Epithelial cell of proximal tubule (primary cell): ENCODE measurements at regions not wholly inside any gene's neighbourhood (a gene's known extent, or its start where the extent isn't known, plus 50 kb on each side); places are given as distances from the start of the nearest gene placed in this dataset.
"Not testable (repeated sequence)": the region's sequence is repeated elsewhere in the genome, so short reads cannot be mapped to it uniquely, and the experiment has no call there.

Experiments used
- DNase-seq: peaks from one replicate; pipeline ENCODE4 v3.0.0-alpha.2; 2011; ENCODE audit warnings: low read depth
- H3K4me3 ChIP-seq: 2 replicates; pipeline ENCODE4 v1.5.1; 2011; ENCODE audit warnings: low read depth, mild to moderate bottlenecking, low read length
- TF ChIP-seq, protein P1 (sequence below): conservative IDR thresholded peaks from 2 replicates; pipeline ENCODE4 v1.5.1; 2012; ENCODE audit warnings: low read depth, mild to moderate bottlenecking, low read length

GRCh38 chr14:25371068-25371467 lies 321.1 kb upstream of the STXBP6 start:
- DNase-seq, result no peak
- TF ChIP-seq, protein P1, sequence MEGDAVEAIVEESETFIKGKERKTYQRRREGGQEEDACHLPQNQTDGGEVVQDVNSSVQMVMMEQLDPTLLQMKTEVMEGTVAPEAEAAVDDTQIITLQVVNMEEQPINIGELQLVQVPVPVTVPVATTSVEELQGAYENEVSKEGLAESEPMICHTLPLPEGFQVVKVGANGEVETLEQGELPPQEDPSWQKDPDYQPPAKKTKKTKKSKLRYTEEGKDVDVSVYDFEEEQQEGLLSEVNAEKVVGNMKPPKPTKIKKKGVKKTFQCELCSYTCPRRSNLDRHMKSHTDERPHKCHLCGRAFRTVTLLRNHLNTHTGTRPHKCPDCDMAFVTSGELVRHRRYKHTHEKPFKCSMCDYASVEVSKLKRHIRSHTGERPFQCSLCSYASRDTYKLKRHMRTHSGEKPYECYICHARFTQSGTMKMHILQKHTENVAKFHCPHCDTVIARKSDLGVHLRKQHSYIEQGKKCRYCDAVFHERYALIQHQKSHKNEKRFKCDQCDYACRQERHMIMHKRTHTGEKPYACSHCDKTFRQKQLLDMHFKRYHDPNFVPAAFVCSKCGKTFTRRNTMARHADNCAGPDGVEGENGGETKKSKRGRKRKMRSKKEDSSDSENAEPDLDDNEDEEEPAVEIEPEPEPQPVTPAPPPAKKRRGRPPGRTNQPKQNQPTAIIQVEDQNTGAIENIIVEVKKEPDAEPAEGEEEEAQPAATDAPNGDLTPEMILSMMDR, result no peak
- H3K4me3 ChIP-seq, result no peak overlapping the region

GRCh38 chr14:25370057-25370456 lies 320.1 kb upstream of the STXBP6 start:
- not testable (repeated sequence) for DNase-seq, H3K4me3 ChIP-seq

DNA sequence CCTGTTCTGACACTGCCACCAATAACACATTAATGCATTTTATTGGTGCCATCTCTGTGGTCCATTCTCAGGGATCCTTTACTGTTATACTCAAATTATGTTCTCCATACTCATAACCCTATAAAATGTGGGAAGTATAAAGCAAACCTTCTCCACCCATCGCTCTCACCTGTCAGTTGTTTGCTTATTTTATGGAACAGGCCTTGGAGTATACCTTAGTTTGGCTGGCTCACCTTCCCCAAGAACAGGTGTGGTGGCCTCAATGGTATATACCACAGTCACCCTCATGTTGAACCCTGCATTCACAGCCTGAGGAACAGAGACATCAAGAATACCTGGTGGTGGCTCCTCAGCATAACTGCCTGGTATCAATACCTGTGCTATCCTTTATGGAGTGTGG lies 308.4 kb upstream of the STXBP6 start:
- TF ChIP-seq, protein P1, result no peak

GRCh38 chr14:25351269-25351668 lies 301.3 kb upstream of the STXBP6 start:
- no peak overlapping the region for H3K4me3 ChIP-seq
- no peak for DNase-seq
- TF ChIP-seq, protein P1, result no peak

More for the DNA sequence above, 308.4 kb upstream of the STXBP6 start:
- H3K4me3 ChIP-seq, result no peak overlapping the region
- DNase-seq, result no peak

GRCh38 chr14:25350802-25351201 lies 300.9 kb upstream of the STXBP6 start:
- TF ChIP-seq, protein P1, result no peak
- DNase-seq, result no peak
- H3K4me3 ChIP-seq, result no peak overlapping the region

GRCh38 chr14:25350021-25350420 lies 300.1 kb upstream of the STXBP6 start:
- DNase-seq, result no peak
- no peak overlapping the region for H3K4me3 ChIP-seq
- TF ChIP-seq, protein P1, result no peak

DNA sequence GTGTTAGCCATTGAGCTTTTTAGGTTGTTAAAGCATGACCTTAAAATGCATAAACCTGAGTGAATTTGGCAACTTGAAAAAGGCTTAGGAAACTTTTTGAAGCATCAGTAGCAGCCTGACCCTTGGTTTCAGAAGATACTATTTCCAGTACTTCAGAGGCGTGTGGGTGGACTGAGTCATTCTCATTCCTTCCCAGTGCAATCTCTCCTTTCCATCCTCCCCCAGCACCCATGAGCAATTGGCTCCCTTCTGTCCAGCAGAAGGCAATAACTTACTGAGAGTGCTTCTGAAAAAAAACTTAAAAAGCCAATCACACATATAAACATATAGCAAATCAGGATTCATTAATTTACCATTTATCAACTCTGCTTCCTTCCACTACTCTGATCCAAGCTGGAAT lies 299.3 kb upstream of the STXBP6 start:
- no peak overlapping the region for H3K4me3 ChIP-seq
- TF ChIP-seq, protein P1, result no peak
- no peak for DNase-seq

DNA sequence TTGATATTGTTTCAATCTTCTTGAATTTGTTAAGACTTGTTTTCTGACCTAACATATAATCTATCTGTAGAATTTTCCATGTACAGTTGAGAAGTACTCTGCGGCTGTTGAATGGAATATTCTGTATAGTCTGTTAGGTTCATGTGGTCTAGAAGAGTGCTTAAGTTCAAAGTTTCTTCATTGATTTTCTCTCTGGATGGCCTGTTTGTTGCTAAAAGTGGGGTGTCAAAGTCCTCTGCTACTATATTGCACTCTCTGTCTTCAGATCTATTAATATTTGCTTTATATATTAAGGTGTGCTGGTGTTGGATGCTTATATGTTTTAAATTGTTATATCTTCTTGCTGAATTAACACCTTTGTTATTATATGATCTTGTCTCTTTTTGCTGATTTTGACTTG lies 290.9 kb upstream of the STXBP6 start:
- no peak for DNase-seq
- H3K4me3 ChIP-seq, result no peak overlapping the region
- TF ChIP-seq, protein P1, result no peak
